ENCODE measurements at regions not wholly inside any gene's neighbourhood (a gene's known extent, or its start where the extent isn't known, plus 50 kb on each side); places are given as distances from the start of the nearest gene placed in this dataset.

- H3K9me3 ChIP-seq (ENCODE audit: low read depth, low read length, poor library complexity, severe bottlenecking): no peaks in the 10 kb centered on the region
- no peak overlapping the region for H3K4me3 ChIP-seq (ENCODE audit: low read depth, low read length, poor library complexity, severe bottlenecking)
- ChIA-PET CTCF (no interaction called here), POLR2A (ENCODE audit: low non-redundant PET) (no interaction called here)
- no peaks in the 10 kb centered on the region for H3K36me3 ChIP-seq (ENCODE audit: insufficient read depth, low read length, poor library complexity, severe bottlenecking)
- intact Hi-C loops (cut with micrococcal nuclease; ENCODE audit: unreplicated experiment): no loop called here
- H3K4me1 ChIP-seq (ENCODE audit: insufficient read depth, low read length, poor library complexity, severe bottlenecking): no peaks in the 10 kb centered on the region
- no peaks in the 10 kb centered on the region for H3K27me3 ChIP-seq (replicated peaks; ENCODE audit: insufficient read depth, low read depth, low read length, poor library complexity)
- TF ChIP-seq, protein P1, sequence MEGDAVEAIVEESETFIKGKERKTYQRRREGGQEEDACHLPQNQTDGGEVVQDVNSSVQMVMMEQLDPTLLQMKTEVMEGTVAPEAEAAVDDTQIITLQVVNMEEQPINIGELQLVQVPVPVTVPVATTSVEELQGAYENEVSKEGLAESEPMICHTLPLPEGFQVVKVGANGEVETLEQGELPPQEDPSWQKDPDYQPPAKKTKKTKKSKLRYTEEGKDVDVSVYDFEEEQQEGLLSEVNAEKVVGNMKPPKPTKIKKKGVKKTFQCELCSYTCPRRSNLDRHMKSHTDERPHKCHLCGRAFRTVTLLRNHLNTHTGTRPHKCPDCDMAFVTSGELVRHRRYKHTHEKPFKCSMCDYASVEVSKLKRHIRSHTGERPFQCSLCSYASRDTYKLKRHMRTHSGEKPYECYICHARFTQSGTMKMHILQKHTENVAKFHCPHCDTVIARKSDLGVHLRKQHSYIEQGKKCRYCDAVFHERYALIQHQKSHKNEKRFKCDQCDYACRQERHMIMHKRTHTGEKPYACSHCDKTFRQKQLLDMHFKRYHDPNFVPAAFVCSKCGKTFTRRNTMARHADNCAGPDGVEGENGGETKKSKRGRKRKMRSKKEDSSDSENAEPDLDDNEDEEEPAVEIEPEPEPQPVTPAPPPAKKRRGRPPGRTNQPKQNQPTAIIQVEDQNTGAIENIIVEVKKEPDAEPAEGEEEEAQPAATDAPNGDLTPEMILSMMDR (conservative IDR thresholded peaks at IDR 0.05; ENCODE audit: low read depth, low read length): no peak
- no peak for TF ChIP-seq EZH2 (IDR thresholded peaks at IDR 0.05; ENCODE audit: borderline replicate concordance, low read depth, low read length, poor library complexity, severe bottlenecking)
- BruUV-seq (replicated peaks): no TSS peak
- H3K27ac ChIP-seq (ENCODE audit: low read depth, low read length, poor library complexity, severe bottlenecking): no peak overlapping the region
- DNase-seq (ENCODE audit: low spot score): no peak
Measured at GRCh38 chr6:157741948-157742556, 81.0 kb upstream of the SNX9 start.

GRCh38 chr6:157744102-157744601 is 78.9 kb upstream of the SNX9 start:
- no peaks in the 10 kb centered on the region for H3K36me3 ChIP-seq (ENCODE audit: insufficient read depth, low read length, poor library complexity, severe bottlenecking)
- ChIA-PET POLR2A (ENCODE audit: low non-redundant PET) (interaction anchor here (0.7 kb wide), 1 partner anchor 20 kb away, joined by 4 read pairs; no protein-coding TSS in a partner anchor), CTCF (no interaction called here)
- no peaks in the 10 kb centered on the region for H3K9me3 ChIP-seq (ENCODE audit: low read depth, low read length, poor library complexity, severe bottlenecking)
- no peak for DNase-seq (ENCODE audit: low spot score)
- no peaks in the 10 kb centered on the region for H3K27me3 ChIP-seq (replicated peaks; ENCODE audit: insufficient read depth, low read depth, low read length, poor library complexity)
- no peak overlapping the region for H3K27ac ChIP-seq (ENCODE audit: low read depth, low read length, poor library complexity, severe bottlenecking)
- H3K4me3 ChIP-seq (ENCODE audit: low read depth, low read length, poor library complexity, severe bottlenecking): no peak overlapping the region
- intact Hi-C loops (cut with micrococcal nuclease; ENCODE audit: unreplicated experiment): no loop called here
- no TSS peak for BruUV-seq (replicated peaks)
- H3K4me1 ChIP-seq (ENCODE audit: insufficient read depth, low read length, poor library complexity, severe bottlenecking): no peaks in the 10 kb centered on the region
- TF ChIP-seq, protein P1 (conservative IDR thresholded peaks at IDR 0.05; ENCODE audit: low read depth, low read length): no peak
- TF ChIP-seq EZH2 (IDR thresholded peaks at IDR 0.05; ENCODE audit: borderline replicate concordance, low read depth, low read length, poor library complexity, severe bottlenecking): no peak

- ChIA-PET CTCF (no interaction called here), POLR2A (ENCODE audit: low non-redundant PET) (no interaction called here)
Measured at GRCh38 chr6:157746897-157747296, 76.1 kb upstream of the SNX9 start.

More at GRCh38 chr6:157746897-157747296, 76.1 kb upstream of the SNX9 start:
- TF ChIP-seq EZH2 (IDR thresholded peaks at IDR 0.05; ENCODE audit: borderline replicate concordance, low read depth, low read length, poor library complexity, severe bottlenecking): no peak
- TF ChIP-seq, protein P1 (conservative IDR thresholded peaks at IDR 0.05; ENCODE audit: low read depth, low read length): no peak
- intact Hi-C loops (cut with micrococcal nuclease; ENCODE audit: unreplicated experiment): no loop called here
- H3K9me3 ChIP-seq (ENCODE audit: low read depth, low read length, poor library complexity, severe bottlenecking): no peaks in the 10 kb centered on the region
- H3K27ac ChIP-seq (ENCODE audit: low read depth, low read length, poor library complexity, severe bottlenecking): no peak overlapping the region
- no peaks in the 10 kb centered on the region for H3K4me1 ChIP-seq (ENCODE audit: insufficient read depth, low read length, poor library complexity, severe bottlenecking)
- no peaks in the 10 kb centered on the region for H3K27me3 ChIP-seq (replicated peaks; ENCODE audit: insufficient read depth, low read depth, low read length, poor library complexity)
- DNase-seq (ENCODE audit: low spot score): no peak
- no peak overlapping the region for H3K4me3 ChIP-seq (ENCODE audit: low read depth, low read length, poor library complexity, severe bottlenecking)
- no peaks in the 10 kb centered on the region for H3K36me3 ChIP-seq (ENCODE audit: insufficient read depth, low read length, poor library complexity, severe bottlenecking)
- no TSS peak for BruUV-seq (replicated peaks)
